Uterus (tissue), 3 donors: ENCODE measurements at regions not wholly inside any gene's neighbourhood (a gene's known extent, or its start where the extent isn't known, plus 50 kb on each side); places are given as distances from the start of the nearest gene placed in this dataset.

Experiments
- DNase-seq, 2 donors: peaks; one replicate each; pipeline ENCODE4 v3.0.0-alpha.2; 2019 to 2020
- H3K27ac ChIP-seq, 2 donors: fragments of 200-600 bp; sonication (generic); 1 replicate in 1 of 2; 2 replicates in 1 of 2; pipeline ENCODE4 v1.5.1; 2016 to 2018
- H3K27me3 ChIP-seq, 2 donors: fragments of 200-600 bp; sonication (generic); one replicate each; pipeline ENCODE4 v1.5.1; 2018 to 2019; ENCODE audit warnings: control low read depth in 1 of 2
- H3K36me3 ChIP-seq, 2 donors: fragments of 200-600 bp; sonication (generic); one replicate each; pipeline ENCODE4 v1.5.1; 2019; ENCODE audit warnings: control low read depth in 1 of 2
- H3K4me1 ChIP-seq, 2 donors: fragments of 200-600 bp; sonication (generic); one replicate each; pipeline ENCODE4 v1.5.1; 2018 to 2019; ENCODE audit warnings: control low read depth in 1 of 2
- H3K4me3 ChIP-seq, 2 donors: fragments of 200-600 bp; sonication (generic); 1 replicate in 1 of 2; 2 replicates in 1 of 2; pipeline ENCODE4 v1.5.1; 2018 to 2019; ENCODE audit warnings: mild to moderate bottlenecking in 1 of 2
- H3K9me3 ChIP-seq, 2 donors: fragments of 200-600 bp; sonication (generic); one replicate each; pipeline ENCODE4 v1.5.1; 2019; ENCODE audit warnings: control low read depth in 1 of 2
- POLR2A ChIP-seq, 2 donors: fragments of 450-650 bp; IDR thresholded peaks; one replicate each; pipeline ENCODE4 v1.6.1; 2016; ENCODE audit warnings: antibody characterized with exemption in 2 of 2, mild to moderate bottlenecking in 1 of 2, moderate library complexity in 1 of 2
- intact Hi-C: fragments of 100-400 bp; cut with DNase I; formaldehyde crosslinking; loops from one replicate; pipeline ENCODE4 v1.15.1; 2023; ENCODE audit warnings: low total_unique reads
- TF ChIP-seq, protein P1 (sequence below), 4 experiments: fragments of 200-600 bp in 2 of 4; fragments of 450-650 bp in 2 of 4; sonication (generic) in 2 of 4; IDR thresholded peaks; one replicate each; pipeline ENCODE4 v1.5.1; 2016 to 2019; ENCODE audit warnings: antibody characterized with exemption in 4 of 4, mild to moderate bottlenecking in 2 of 4, moderate library complexity in 1 of 4
- donor health status: DM: yes; HTN: yes; CAD: no.

DNA sequence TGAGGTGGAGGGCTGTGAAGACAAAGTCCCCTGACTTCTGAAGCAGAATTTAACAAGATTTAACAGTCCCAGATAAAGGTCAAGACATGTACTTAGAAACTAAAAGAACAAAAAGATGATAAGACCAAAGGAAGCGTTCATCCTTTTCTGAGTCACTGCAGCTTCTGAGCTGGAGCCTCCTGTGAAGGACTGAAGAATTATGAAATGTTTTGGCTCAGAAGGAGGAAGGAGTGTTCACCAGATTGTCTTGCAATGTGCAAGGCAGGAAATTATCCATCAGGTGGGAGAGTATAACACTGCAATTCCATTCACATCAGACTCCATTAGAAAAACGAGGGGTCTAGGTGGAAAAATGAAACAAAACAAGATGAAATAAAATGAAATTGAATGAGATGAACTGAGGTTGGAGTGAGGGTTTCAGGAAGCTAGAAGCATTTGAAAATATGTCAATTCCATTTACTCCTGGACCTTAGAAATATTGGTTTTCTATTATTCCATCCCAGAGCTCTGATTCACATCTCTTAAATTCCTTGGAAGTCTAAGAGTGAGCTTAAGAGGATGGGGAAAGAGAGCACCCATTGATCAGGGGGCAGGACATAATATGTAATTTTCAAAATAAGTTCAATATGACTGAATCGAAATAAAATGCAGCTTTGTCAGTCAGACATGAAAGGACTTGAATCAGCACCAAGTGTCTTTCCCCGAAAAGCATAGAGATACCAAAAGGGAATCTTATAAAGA is 186.1 kb upstream of the LNX1 start:
- intact Hi-C loops, result no loop called here
- H3K27ac ChIP-seq, result peak overlapping the region in 1 of 2 donors; percentile 56
- no peak overlapping the region for H3K4me3 ChIP-seq
- H3K36me3 ChIP-seq, result no peaks in the 10 kb centered on the region
- no peaks in the 10 kb centered on the region for H3K9me3 ChIP-seq
- H3K4me1 ChIP-seq, result peaks cover 0 to 6% of the 10 kb centered on the region in 2 donors
- TF ChIP-seq POLR2A (IDR thresholded peaks at IDR 0.05), result no peak
- TF ChIP-seq, protein P1, sequence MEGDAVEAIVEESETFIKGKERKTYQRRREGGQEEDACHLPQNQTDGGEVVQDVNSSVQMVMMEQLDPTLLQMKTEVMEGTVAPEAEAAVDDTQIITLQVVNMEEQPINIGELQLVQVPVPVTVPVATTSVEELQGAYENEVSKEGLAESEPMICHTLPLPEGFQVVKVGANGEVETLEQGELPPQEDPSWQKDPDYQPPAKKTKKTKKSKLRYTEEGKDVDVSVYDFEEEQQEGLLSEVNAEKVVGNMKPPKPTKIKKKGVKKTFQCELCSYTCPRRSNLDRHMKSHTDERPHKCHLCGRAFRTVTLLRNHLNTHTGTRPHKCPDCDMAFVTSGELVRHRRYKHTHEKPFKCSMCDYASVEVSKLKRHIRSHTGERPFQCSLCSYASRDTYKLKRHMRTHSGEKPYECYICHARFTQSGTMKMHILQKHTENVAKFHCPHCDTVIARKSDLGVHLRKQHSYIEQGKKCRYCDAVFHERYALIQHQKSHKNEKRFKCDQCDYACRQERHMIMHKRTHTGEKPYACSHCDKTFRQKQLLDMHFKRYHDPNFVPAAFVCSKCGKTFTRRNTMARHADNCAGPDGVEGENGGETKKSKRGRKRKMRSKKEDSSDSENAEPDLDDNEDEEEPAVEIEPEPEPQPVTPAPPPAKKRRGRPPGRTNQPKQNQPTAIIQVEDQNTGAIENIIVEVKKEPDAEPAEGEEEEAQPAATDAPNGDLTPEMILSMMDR (IDR thresholded peaks at IDR 0.05), result peak in 1 of 4 experiments; percentile 8
- no peaks in the 10 kb centered on the region for H3K27me3 ChIP-seq
- DNase-seq, result peak; percentile 33 to 54

DNA sequence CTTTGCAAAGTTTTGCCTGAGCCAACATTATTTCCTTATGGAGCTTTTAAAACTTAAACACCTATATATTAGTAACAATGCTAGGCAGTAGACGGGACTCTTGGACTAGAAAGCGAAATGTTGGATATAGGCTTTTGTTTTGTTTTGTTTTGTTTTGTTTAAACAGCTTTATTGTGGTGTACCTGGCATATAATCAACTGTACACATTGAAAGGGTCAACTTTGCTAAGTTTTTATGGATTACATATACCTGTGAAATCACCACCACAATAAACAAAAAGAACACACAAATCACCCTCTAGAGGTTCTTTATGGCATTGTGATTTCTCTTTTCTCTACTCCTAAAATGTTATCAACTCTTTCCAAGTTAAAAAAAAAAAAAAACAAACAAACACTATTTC is 184.9 kb upstream of the LNX1 start:
- no peak overlapping the region for H3K27ac ChIP-seq
- DNase-seq, result no peak
- no peaks in the 10 kb centered on the region for H3K36me3 ChIP-seq
- peaks cover 0 to 6% of the 10 kb centered on the region in 2 donors for H3K4me1 ChIP-seq
- H3K9me3 ChIP-seq, result no peaks in the 10 kb centered on the region
- intact Hi-C loops, result no loop called here
- no peaks in the 10 kb centered on the region for H3K27me3 ChIP-seq
- TF ChIP-seq POLR2A (IDR thresholded peaks at IDR 0.05), result no peak
- TF ChIP-seq, protein P1 (IDR thresholded peaks at IDR 0.05), result no peak
- no peak overlapping the region for H3K4me3 ChIP-seq

DNA sequence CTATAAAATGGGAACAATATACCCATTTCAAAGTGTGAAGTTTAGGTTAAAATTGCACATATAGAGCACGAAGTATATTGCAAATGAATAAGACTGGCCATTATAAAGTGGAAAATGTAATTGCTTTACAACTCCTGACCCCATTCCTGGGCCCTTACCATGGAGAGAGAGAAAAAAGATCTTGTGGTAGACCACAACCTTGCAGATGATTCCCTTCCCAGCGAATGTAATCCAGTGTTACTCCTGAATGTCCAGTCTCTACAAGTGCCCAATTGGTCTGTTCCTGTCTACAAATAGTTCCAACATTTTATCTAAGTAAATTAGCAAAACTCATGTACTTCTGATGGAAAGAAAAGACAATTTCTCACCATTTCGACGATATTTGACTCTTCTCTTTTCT is 184.1 kb upstream of the LNX1 start:
- intact Hi-C loops, result no loop called here
- no peaks in the 10 kb centered on the region for H3K27me3 ChIP-seq
- no peak for TF ChIP-seq POLR2A (IDR thresholded peaks at IDR 0.05)
- H3K4me3 ChIP-seq, result no peak overlapping the region
- H3K36me3 ChIP-seq, result no peaks in the 10 kb centered on the region
- no peak overlapping the region for H3K27ac ChIP-seq
- no peak for DNase-seq
- peaks cover 0 to 6% of the 10 kb centered on the region in 2 donors for H3K4me1 ChIP-seq
- no peaks in the 10 kb centered on the region for H3K9me3 ChIP-seq

DNA sequence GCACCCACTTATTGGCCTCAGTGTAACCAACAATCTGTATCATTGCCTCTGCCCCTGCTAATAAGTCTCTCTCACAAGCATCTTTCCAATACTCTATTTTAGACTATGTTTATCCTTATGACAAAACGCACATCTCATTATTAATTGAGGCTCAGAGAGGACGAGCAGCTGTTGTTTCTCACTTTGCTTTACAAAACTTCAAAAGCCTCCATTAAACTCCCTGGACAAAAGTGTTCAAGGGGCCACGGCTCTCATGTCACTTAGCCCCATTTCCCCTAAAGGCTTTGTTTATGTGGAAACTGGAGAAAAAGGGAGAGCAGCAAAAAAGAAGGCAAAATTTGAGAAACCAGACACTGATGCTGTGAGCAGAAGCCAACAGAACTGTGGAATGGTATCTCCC is 180.0 kb upstream of the LNX1 start:
- Histone ChIP-seq H3K4me3 (no peak overlapping the region), H3K36me3 (no peaks in the 10 kb centered on the region), H3K27ac (no peak overlapping the region), H3K27me3 (no peaks in the 10 kb centered on the region), H3K4me1 (no peaks in the 10 kb centered on the region), H3K9me3 (no peaks in the 10 kb centered on the region)
- no peak for TF ChIP-seq POLR2A (IDR thresholded peaks at IDR 0.05)
- no peak for DNase-seq
- intact Hi-C loops, result no loop called here

DNA sequence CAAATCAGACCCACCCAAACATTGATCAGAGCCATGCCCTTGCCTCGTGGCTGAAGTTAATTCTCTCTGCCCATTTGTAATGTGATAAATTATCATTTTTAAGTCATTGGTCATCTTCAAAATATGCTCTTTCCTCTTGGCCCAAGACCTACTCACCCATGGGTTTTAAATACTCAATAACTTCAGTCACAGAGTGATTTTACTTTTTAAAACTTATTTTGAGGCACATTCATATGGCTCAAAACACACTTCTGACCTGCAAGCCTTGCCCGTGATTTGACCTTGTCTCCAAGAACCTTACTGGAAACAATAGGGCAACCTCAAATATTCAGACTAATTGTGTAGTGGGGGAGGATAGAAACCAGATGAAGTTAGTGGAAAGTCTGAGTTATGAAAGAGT is 176.2 kb upstream of the LNX1 start:
- no peaks in the 10 kb centered on the region for H3K27me3 ChIP-seq
- no peak overlapping the region for H3K27ac ChIP-seq
- peaks cover 0 to 5% of the 10 kb centered on the region in 2 donors for H3K4me1 ChIP-seq
- no peak overlapping the region for H3K4me3 ChIP-seq
- TF ChIP-seq POLR2A (IDR thresholded peaks at IDR 0.05), result no peak
- TF ChIP-seq, protein P1 (IDR thresholded peaks at IDR 0.05), result no peak
- H3K9me3 ChIP-seq, result no peaks in the 10 kb centered on the region
- no peaks in the 10 kb centered on the region for H3K36me3 ChIP-seq
- intact Hi-C loops, result no loop called here
- DNase-seq, result no peak

DNA sequence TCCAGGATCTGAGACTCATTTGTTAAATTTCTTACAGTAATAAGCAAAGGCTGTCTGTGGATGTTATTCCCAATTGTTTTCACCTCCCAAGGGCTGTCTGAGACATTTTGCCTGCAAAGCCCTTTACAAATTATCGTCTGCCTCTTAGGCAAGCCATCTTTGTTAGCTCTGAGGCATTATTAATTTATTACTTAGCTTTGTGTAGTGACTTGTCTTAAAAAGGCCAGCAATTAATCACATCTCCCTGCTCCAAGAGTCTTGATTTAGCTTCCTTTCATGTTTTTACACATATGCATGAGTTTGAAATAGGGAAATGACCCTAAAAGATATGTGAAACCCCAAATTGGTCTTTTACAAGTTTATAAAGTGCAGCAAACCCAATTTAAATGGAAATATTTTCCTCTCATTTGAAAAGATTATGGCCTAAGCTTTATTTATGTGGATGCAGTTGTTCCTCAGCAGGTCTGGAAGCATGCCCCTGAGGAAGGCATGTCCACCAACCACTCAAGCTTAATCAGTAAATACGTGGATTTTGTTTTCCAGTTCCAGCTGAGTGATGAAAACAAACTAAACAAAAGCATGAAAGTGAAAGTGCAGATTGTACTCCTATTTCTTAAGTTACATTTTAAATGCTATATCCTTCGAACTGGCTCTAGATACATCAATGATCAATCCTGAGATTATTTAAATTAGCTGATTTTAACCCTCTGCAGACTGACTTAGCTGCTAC is 173.6 kb upstream of the LNX1 start:
- Histone ChIP-seq H3K27ac (peak overlapping the region; percentile 65 to 66), H3K27me3 (no peaks in the 10 kb centered on the region), H3K36me3 (no peaks in the 10 kb centered on the region), H3K4me3 (no peak overlapping the region), H3K4me1 (peaks cover 0 to 5% of the 10 kb centered on the region in 2 donors), H3K9me3 (no peaks in the 10 kb centered on the region)
- intact Hi-C loops, result no loop called here
- DNase-seq, result no peak
- TF ChIP-seq, protein P1 (IDR thresholded peaks at IDR 0.05), result no peak
- no peak for TF ChIP-seq POLR2A (IDR thresholded peaks at IDR 0.05)
